Neural crest cell (in vitro differentiated cells): ENCODE measurements at regions not wholly inside any gene's neighbourhood (a gene's known extent, or its start where the extent isn't known, plus 50 kb on each side); places are given as distances from the start of the nearest gene placed in this dataset.

Source experiments
- DNase-seq: peaks from one replicate; pipeline ENCODE4 v3.0.0; 2021; ENCODE audit warnings: low read depth, mixed read lengths, low spot score
- H3K27ac Mint-ChIP-seq: one replicate; pipeline ENCODE4 v1.8.0; 2021; ENCODE audit warnings: mild to moderate bottlenecking, mixed read lengths; ENCODE audit not compliant: unreplicated experiment
- H3K27me3 Mint-ChIP-seq: 2 replicates; pipeline ENCODE4 v1.8.0; 2021; ENCODE audit warnings: low read depth, mild to moderate bottlenecking, mixed read lengths
- H3K36me3 Mint-ChIP-seq: 2 replicates; pipeline ENCODE4 v1.8.0; 2021; ENCODE audit warnings: low read depth, mild to moderate bottlenecking, mixed read lengths
- H3K4me1 Mint-ChIP-seq: 2 replicates; pipeline ENCODE4 v1.8.0; 2021; ENCODE audit warnings: mixed read lengths
- H3K4me3 Mint-ChIP-seq: one replicate; pipeline ENCODE4 v1.8.0; 2021; ENCODE audit warnings: mild to moderate bottlenecking, mixed read lengths
- H3K9me3 Mint-ChIP-seq: 2 replicates; pipeline ENCODE4 v1.8.0; 2021; ENCODE audit warnings: mixed read lengths
- TF ChIP-seq, protein P1 (sequence below): fragments of 200-600 bp; sonication (generic); conservative IDR thresholded peaks from 2 replicates; pipeline ENCODE4 v1.5.0; 2021; ENCODE audit warnings: antibody characterized with exemption, mild to moderate bottlenecking

DNA sequence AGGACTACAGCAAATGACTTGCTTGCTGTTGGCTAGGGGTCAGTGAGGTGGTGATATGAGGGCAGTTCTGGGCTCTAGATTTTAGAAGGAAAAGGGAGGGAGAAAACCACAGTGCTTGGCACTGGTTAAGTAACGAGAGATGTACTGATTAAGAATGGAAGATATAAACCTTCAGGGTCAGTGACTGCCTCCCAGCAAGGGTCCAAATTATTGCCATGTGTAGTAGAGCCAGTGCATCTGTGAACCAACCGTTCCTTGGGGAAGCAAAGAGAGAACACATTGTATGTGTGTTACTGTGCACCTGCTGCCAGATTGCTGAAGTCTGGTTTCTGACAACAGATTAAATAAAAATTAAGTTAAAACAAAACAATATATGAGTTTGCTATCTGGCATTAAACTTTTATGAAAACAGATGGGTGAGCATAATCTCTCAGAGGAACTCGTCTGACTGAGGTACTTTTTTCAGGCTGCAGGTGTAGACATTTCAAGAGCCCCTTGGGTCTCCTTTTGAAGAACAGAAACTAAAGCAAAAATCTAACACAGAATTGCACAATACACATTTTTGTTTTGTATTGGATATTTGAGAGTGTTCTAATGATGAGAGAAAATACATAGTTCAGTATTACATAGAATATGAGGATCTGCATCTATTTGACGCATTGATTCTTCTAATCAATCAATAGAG, 1120.6 kb downstream of the SORCS3 start:
- Mint-ChIP-seq H3K4me1 (no peaks in the 10 kb centered on the region), H3K27ac (no peak overlapping the region), H3K4me3 (no peak overlapping the region), H3K9me3 (no peaks in the 10 kb centered on the region), H3K36me3 (no peaks in the 10 kb centered on the region), H3K27me3 (no peaks in the 10 kb centered on the region)
- DNase-seq, result no peak
- TF ChIP-seq, protein P1, sequence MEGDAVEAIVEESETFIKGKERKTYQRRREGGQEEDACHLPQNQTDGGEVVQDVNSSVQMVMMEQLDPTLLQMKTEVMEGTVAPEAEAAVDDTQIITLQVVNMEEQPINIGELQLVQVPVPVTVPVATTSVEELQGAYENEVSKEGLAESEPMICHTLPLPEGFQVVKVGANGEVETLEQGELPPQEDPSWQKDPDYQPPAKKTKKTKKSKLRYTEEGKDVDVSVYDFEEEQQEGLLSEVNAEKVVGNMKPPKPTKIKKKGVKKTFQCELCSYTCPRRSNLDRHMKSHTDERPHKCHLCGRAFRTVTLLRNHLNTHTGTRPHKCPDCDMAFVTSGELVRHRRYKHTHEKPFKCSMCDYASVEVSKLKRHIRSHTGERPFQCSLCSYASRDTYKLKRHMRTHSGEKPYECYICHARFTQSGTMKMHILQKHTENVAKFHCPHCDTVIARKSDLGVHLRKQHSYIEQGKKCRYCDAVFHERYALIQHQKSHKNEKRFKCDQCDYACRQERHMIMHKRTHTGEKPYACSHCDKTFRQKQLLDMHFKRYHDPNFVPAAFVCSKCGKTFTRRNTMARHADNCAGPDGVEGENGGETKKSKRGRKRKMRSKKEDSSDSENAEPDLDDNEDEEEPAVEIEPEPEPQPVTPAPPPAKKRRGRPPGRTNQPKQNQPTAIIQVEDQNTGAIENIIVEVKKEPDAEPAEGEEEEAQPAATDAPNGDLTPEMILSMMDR, result no peak

- no peak overlapping the region for H3K27ac Mint-ChIP-seq
- no peak for DNase-seq
- TF ChIP-seq, protein P1, result no peak
- no peaks in the 10 kb centered on the region for H3K4me1 Mint-ChIP-seq
- H3K36me3 Mint-ChIP-seq, result no peaks in the 10 kb centered on the region
- no peak overlapping the region for H3K4me3 Mint-ChIP-seq
- H3K27me3 Mint-ChIP-seq, result no peaks in the 10 kb centered on the region
- H3K9me3 Mint-ChIP-seq, result no peaks in the 10 kb centered on the region
Measured at GRCh38 chr10:105759669-105760068, 1118.6 kb downstream of the SORCS3 start.

GRCh38 chr10:105758209-105758998, 1117.3 kb downstream of the SORCS3 start:
- Mint-ChIP-seq H3K4me3 (no peak overlapping the region), H3K4me1 (no peaks in the 10 kb centered on the region), H3K27ac (no peak overlapping the region), H3K27me3 (no peaks in the 10 kb centered on the region), H3K36me3 (no peaks in the 10 kb centered on the region), H3K9me3 (no peaks in the 10 kb centered on the region)
- TF ChIP-seq, protein P1, result no peak
- DNase-seq, result no peak

- no peak overlapping the region for H3K4me3 Mint-ChIP-seq
- H3K9me3 Mint-ChIP-seq, result no peaks in the 10 kb centered on the region
- TF ChIP-seq, protein P1, result no peak
- no peak for DNase-seq
- no peaks in the 10 kb centered on the region for H3K36me3 Mint-ChIP-seq
- H3K4me1 Mint-ChIP-seq, result no peaks in the 10 kb centered on the region
- no peaks in the 10 kb centered on the region for H3K27me3 Mint-ChIP-seq
- no peak overlapping the region for H3K27ac Mint-ChIP-seq
Measured at GRCh38 chr10:105757302-105757701, 1116.2 kb downstream of the SORCS3 start.

DNA sequence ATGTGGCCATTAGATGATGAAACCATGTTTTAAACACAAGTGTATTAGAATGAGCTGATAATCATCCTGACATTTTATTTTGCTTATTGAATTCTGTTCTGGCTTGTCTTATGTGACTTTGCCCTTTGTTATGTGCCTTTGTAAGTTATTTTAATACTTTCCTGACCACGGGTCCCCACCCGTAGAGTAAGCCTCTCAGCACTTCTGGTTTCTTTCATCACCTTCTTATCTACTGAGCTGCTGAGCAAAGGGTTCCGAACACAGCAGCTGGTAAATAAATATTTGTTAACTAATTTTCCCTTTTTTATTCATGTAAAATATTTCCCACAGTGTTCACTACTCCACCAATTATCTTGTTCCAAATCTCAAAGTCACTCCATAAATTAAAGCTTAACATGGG, 1115.3 kb downstream of the SORCS3 start:
- no peaks in the 10 kb centered on the region for H3K36me3 Mint-ChIP-seq
- H3K9me3 Mint-ChIP-seq, result no peaks in the 10 kb centered on the region
- H3K4me1 Mint-ChIP-seq, result no peaks in the 10 kb centered on the region
- H3K27me3 Mint-ChIP-seq, result no peaks in the 10 kb centered on the region
- no peak for DNase-seq
- H3K27ac Mint-ChIP-seq, result no peak overlapping the region
- no peak overlapping the region for H3K4me3 Mint-ChIP-seq
- TF ChIP-seq, protein P1, result no peak
